ENCODE measurements at regions not wholly inside any gene's neighbourhood (a gene's known extent, or its start where the extent isn't known, plus 50 kb on each side); places are given as distances from the start of the nearest gene placed in this dataset.

- Mint-ChIP-seq H3K27me3 (ENCODE audit: low read depth) (no peaks in the 10 kb centered on the region), H3K27ac (no peak overlapping the region), H3K9me3 (ENCODE audit: insufficient read depth) (peaks cover 22% of the 10 kb centered on the region), H3K4me3 (no peak overlapping the region), H3K36me3 (ENCODE audit: low read depth) (no peaks in the 10 kb centered on the region), H3K4me1 (ENCODE audit: low read depth) (no peaks in the 10 kb centered on the region)
- no peak for ATAC-seq
- POLR2A ChIA-PET: no interaction called here
- peak; percentile 6 for DNase-seq
- CTCF ChIA-PET: no interaction called here
These were observed 677.8 kb downstream of the BCL11B start for GRCh38 chr14:98594156-98594555.

GRCh38 chr14:98598576-98598975, 673.4 kb downstream of the BCL11B start:
- no peak overlapping the region for H3K4me3 Mint-ChIP-seq
- no peak overlapping the region for H3K27ac Mint-ChIP-seq
- no peaks in the 10 kb centered on the region for H3K27me3 Mint-ChIP-seq (ENCODE audit: low read depth)
- CTCF ChIA-PET: no interaction called here
- ATAC-seq (no peak), DNase-seq (peak; percentile 4)
- no peaks in the 10 kb centered on the region for H3K36me3 Mint-ChIP-seq (ENCODE audit: low read depth)
- H3K4me1 Mint-ChIP-seq (ENCODE audit: low read depth): no peaks in the 10 kb centered on the region
- peaks cover 22% of the 10 kb centered on the region for H3K9me3 Mint-ChIP-seq (ENCODE audit: insufficient read depth)
- POLR2A ChIA-PET: no interaction called here

- H3K4me3 Mint-ChIP-seq: no peak overlapping the region
- DNase-seq: no peak
- H3K36me3 Mint-ChIP-seq (ENCODE audit: low read depth): no peaks in the 10 kb centered on the region
- POLR2A ChIA-PET: no interaction called here
- H3K27ac Mint-ChIP-seq: no peak overlapping the region
- no peak for ATAC-seq
- no peaks in the 10 kb centered on the region for H3K4me1 Mint-ChIP-seq (ENCODE audit: low read depth)
- CTCF ChIA-PET: no interaction called here
- H3K27me3 Mint-ChIP-seq (ENCODE audit: low read depth): no peaks in the 10 kb centered on the region
- H3K9me3 Mint-ChIP-seq (ENCODE audit: insufficient read depth): peaks cover 22% of the 10 kb centered on the region
These were observed 672.9 kb downstream of the BCL11B start for GRCh38 chr14:98599082-98599481.

GRCh38 chr14:98602983-98603382, 669.0 kb downstream of the BCL11B start:
- Mint-ChIP-seq H3K36me3 (ENCODE audit: low read depth) (no peaks in the 10 kb centered on the region), H3K4me3 (no peak overlapping the region), H3K9me3 (ENCODE audit: insufficient read depth) (peaks cover 6% of the 10 kb centered on the region), H3K27ac (no peak overlapping the region), H3K4me1 (ENCODE audit: low read depth) (no peaks in the 10 kb centered on the region), H3K27me3 (ENCODE audit: low read depth) (no peaks in the 10 kb centered on the region)
- no peak for ATAC-seq
- POLR2A ChIA-PET: no interaction called here
- CTCF ChIA-PET: no interaction called here
- no peak for DNase-seq

- CTCF ChIA-PET: no interaction called here
- H3K27ac Mint-ChIP-seq: no peak overlapping the region
- no peaks in the 10 kb centered on the region for H3K27me3 Mint-ChIP-seq (ENCODE audit: low read depth)
- no peaks in the 10 kb centered on the region for H3K36me3 Mint-ChIP-seq (ENCODE audit: low read depth)
- H3K4me1 Mint-ChIP-seq (ENCODE audit: low read depth): no peaks in the 10 kb centered on the region
- DNase-seq (no peak), ATAC-seq (no peak)
- POLR2A ChIA-PET: no interaction called here
- H3K9me3 Mint-ChIP-seq (ENCODE audit: insufficient read depth): no peaks in the 10 kb centered on the region
- H3K4me3 Mint-ChIP-seq: no peak overlapping the region
These were observed 667.0 kb downstream of the BCL11B start for GRCh38 chr14:98605043-98605442.

GRCh38 chr14:98606041-98606640, 665.9 kb downstream of the BCL11B start:
- H3K4me3 Mint-ChIP-seq: no peak overlapping the region
- no peaks in the 10 kb centered on the region for H3K36me3 Mint-ChIP-seq (ENCODE audit: low read depth)
- no peaks in the 10 kb centered on the region for H3K4me1 Mint-ChIP-seq (ENCODE audit: low read depth)
- no peaks in the 10 kb centered on the region for H3K27me3 Mint-ChIP-seq (ENCODE audit: low read depth)
- CTCF ChIA-PET: no interaction called here
- DNase-seq (no peak), ATAC-seq (no peak)
- H3K27ac Mint-ChIP-seq: no peak overlapping the region
- H3K9me3 Mint-ChIP-seq (ENCODE audit: insufficient read depth): no peaks in the 10 kb centered on the region
- POLR2A ChIA-PET: no interaction called here

GRCh38 chr14:98606816-98607215, 665.2 kb downstream of the BCL11B start:
- Mint-ChIP-seq H3K4me1 (ENCODE audit: low read depth) (no peaks in the 10 kb centered on the region), H3K36me3 (ENCODE audit: low read depth) (no peaks in the 10 kb centered on the region), H3K9me3 (ENCODE audit: insufficient read depth) (no peaks in the 10 kb centered on the region), H3K27ac (no peak overlapping the region), H3K4me3 (no peak overlapping the region), H3K27me3 (ENCODE audit: low read depth) (no peaks in the 10 kb centered on the region)
- POLR2A ChIA-PET: no interaction called here
- ATAC-seq (no peak), DNase-seq (no peak)
- CTCF ChIA-PET: no interaction called here

GRCh38 chr14:98607341-98607910, 664.6 kb downstream of the BCL11B start:
- Mint-ChIP-seq H3K27ac (no peak overlapping the region), H3K9me3 (ENCODE audit: insufficient read depth) (no peaks in the 10 kb centered on the region), H3K36me3 (ENCODE audit: low read depth) (no peaks in the 10 kb centered on the region), H3K27me3 (ENCODE audit: low read depth) (no peaks in the 10 kb centered on the region), H3K4me1 (ENCODE audit: low read depth) (no peaks in the 10 kb centered on the region), H3K4me3 (no peak overlapping the region)
- ATAC-seq (no peak), DNase-seq (no peak)
- CTCF ChIA-PET: no interaction called here
- POLR2A ChIA-PET: no interaction called here

GRCh38 chr14:98608071-98609060, 663.6 kb downstream of the BCL11B start:
- ATAC-seq (no peak), DNase-seq (no peak)
- H3K4me3 Mint-ChIP-seq: no peak overlapping the region
- H3K36me3 Mint-ChIP-seq (ENCODE audit: low read depth): no peaks in the 10 kb centered on the region
- no peaks in the 10 kb centered on the region for H3K27me3 Mint-ChIP-seq (ENCODE audit: low read depth)
- H3K27ac Mint-ChIP-seq: no peak overlapping the region
- H3K4me1 Mint-ChIP-seq (ENCODE audit: low read depth): no peaks in the 10 kb centered on the region
- CTCF ChIA-PET: no interaction called here
- POLR2A ChIA-PET: no interaction called here
- H3K9me3 Mint-ChIP-seq (ENCODE audit: insufficient read depth): no peaks in the 10 kb centered on the region

GRCh38 chr14:98612434-98613200, 659.4 kb downstream of the BCL11B start:
- Mint-ChIP-seq H3K27me3 (ENCODE audit: low read depth) (no peaks in the 10 kb centered on the region), H3K36me3 (ENCODE audit: low read depth) (no peaks in the 10 kb centered on the region), H3K9me3 (ENCODE audit: insufficient read depth) (no peaks in the 10 kb centered on the region), H3K27ac (no peak overlapping the region), H3K4me3 (no peak overlapping the region), H3K4me1 (ENCODE audit: low read depth) (no peaks in the 10 kb centered on the region)
- ChIA-PET POLR2A (interaction anchor here (0.5 kb wide), 1 partner anchor 119 kb away, joined by 3 read pairs; no protein-coding TSS in a partner anchor), CTCF (no interaction called here)
- DNase-seq: no peak
- ATAC-seq: no peak

- ChIA-PET CTCF (no interaction called here), POLR2A (no interaction called here)
- Mint-ChIP-seq H3K4me1 (ENCODE audit: low read depth) (no peaks in the 10 kb centered on the region), H3K27ac (no peak overlapping the region), H3K27me3 (ENCODE audit: low read depth) (no peaks in the 10 kb centered on the region), H3K4me3 (no peak overlapping the region), H3K36me3 (ENCODE audit: low read depth) (no peaks in the 10 kb centered on the region), H3K9me3 (ENCODE audit: insufficient read depth) (no peaks in the 10 kb centered on the region)
- ATAC-seq (no peak), DNase-seq (no peak)
These were observed 657.3 kb downstream of the BCL11B start for GRCh38 chr14:98614741-98615140.

All from activated CD8-positive, alpha-beta T cell treated with anti-CD3 and anti-CD28 coated beads, Interleukin-2, amount 10 ng/mL, durations not matched to agents 7 days and 5 days (primary cell).